IMR-90 (cell line): ENCODE measurements at regions not wholly inside any gene's neighbourhood (a gene's known extent, or its start where the extent isn't known, plus 50 kb on each side); places are given as distances from the start of the nearest gene placed in this dataset.

Source experiments
- BHLHE40 ChIP-seq: fragments of 150-350 bp; IDR thresholded peaks from 2 replicates; pipeline ENCODE4 v1.6.1; 2016; ENCODE audit warnings: mild to moderate bottlenecking, low read depth, low read length
- CEBPB ChIP-seq: IDR thresholded peaks from 2 replicates; pipeline ENCODE4 v1.6.1; 2012; ENCODE audit warnings: low read depth, low read length, improper control_type of control experiment
- CTCF ChIP-seq: conservative IDR thresholded peaks from 2 replicates; pipeline ENCODE4 v1.5.1; 2012; ENCODE audit warnings: mild to moderate bottlenecking, low read depth, low read length, improper control_type of control experiment
- ELK1 ChIP-seq: fragments of 150-350 bp; IDR thresholded peaks from 2 replicates; pipeline ENCODE4 v1.6.1; 2016; ENCODE audit warnings: low read depth, mild to moderate bottlenecking, low read length, moderate library complexity, borderline replicate concordance
- FOS ChIP-seq: fragments of 150-350 bp; IDR thresholded peaks from 2 replicates; pipeline ENCODE4 v1.6.1; 2016; ENCODE audit warnings: low read depth, low read length
- MAFK ChIP-seq: IDR thresholded peaks from 2 replicates; pipeline ENCODE4 v1.6.1; 2012; ENCODE audit warnings: low read depth, low read length, improper control_type of control experiment
- MAZ ChIP-seq: IDR thresholded peaks from 2 replicates; pipeline ENCODE4 v1.6.1; 2012; ENCODE audit warnings: low read depth, mild to moderate bottlenecking, low read length, improper control_type of control experiment, moderate library complexity, borderline replicate concordance
- POLR2A ChIP-seq: IDR thresholded peaks from 2 replicates; pipeline ENCODE4 v1.6.1; 2012; ENCODE audit warnings: mild to moderate bottlenecking, low read depth, low read length
- RAD21 ChIP-seq: IDR thresholded peaks from 2 replicates; pipeline ENCODE4 v1.6.1; 2012; ENCODE audit warnings: low read length, improper control_type of control experiment
- RCOR1 ChIP-seq: IDR thresholded peaks from 2 replicates; pipeline ENCODE4 v1.6.1; 2012; ENCODE audit warnings: mild to moderate bottlenecking, low read length, improper control_type of control experiment; ENCODE audit not compliant: insufficient replicate concordance
- SMC3 ChIP-seq: fragments of 150-350 bp; IDR thresholded peaks from 2 replicates; pipeline ENCODE4 v1.6.1; 2016; ENCODE audit warnings: low read depth, mild to moderate bottlenecking, antibody characterized with exemption, low read length, moderate library complexity
- USF2 ChIP-seq: fragments of 150-350 bp; IDR thresholded peaks from 2 replicates; pipeline ENCODE4 v1.6.1; 2017; ENCODE audit warnings: mild to moderate bottlenecking, antibody characterized with exemption, low read length, low read depth

- TF ChIP-seq RCOR1 (no peak), CTCF (no peak), RAD21 (no peak), POLR2A (no peak), SMC3 (no peak), CEBPB (no peak), MAFK (no peak), MAZ (no peak), USF2 (no peak), BHLHE40 (no peak), FOS (no peak), ELK1 (no peak)
Observed at GRCh38 chr18:40258311-40258710, 1696.7 kb upstream of the PIK3C3 start.
